ENCODE measurements at regions not wholly inside any gene's neighbourhood (a gene's known extent, or its start where the extent isn't known, plus 50 kb on each side); places are given as distances from the start of the nearest gene placed in this dataset.

DNA sequence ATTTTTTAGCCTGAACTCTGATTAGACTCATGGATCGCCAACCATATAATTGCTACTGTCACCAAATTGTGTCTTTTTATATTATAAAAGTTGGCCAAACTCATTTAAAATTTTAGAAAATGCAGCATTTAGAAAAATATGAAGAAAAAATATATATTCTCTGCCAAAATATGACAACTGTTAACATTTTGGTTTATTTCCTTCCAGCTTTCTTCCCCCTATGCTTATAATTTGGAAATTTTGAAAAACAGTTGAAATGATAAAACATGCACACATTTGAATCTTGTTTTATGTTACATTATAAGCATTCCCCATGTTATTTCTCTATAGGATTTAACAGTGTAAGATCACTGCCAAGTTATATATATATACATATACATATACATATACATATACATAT, 1112.8 kb downstream of the TUSC7 start:
- DNase-seq (ENCODE audit: low read depth) = no peak

DNA sequence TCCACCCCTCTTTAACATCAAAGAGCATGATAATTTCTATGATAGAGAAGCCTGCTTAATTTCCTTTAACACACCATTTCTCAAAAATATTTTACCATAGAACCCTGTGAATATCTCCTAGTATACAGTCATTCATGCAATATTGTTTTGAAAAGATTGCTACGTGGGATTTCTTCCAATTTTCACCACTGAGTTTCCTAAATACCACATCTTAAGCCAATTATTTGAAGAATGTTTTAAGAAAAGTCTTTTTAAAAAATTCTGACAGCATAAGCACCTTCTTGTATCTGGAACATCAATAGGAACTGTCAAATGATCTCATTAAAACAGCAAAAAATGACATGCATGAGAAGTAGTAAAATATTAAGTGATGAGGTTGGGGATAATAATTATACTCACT, 1126.7 kb downstream of the TUSC7 start:
- TF ChIP-seq, protein P1, sequence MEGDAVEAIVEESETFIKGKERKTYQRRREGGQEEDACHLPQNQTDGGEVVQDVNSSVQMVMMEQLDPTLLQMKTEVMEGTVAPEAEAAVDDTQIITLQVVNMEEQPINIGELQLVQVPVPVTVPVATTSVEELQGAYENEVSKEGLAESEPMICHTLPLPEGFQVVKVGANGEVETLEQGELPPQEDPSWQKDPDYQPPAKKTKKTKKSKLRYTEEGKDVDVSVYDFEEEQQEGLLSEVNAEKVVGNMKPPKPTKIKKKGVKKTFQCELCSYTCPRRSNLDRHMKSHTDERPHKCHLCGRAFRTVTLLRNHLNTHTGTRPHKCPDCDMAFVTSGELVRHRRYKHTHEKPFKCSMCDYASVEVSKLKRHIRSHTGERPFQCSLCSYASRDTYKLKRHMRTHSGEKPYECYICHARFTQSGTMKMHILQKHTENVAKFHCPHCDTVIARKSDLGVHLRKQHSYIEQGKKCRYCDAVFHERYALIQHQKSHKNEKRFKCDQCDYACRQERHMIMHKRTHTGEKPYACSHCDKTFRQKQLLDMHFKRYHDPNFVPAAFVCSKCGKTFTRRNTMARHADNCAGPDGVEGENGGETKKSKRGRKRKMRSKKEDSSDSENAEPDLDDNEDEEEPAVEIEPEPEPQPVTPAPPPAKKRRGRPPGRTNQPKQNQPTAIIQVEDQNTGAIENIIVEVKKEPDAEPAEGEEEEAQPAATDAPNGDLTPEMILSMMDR (conservative IDR thresholded peaks at IDR 0.05; ENCODE audit: low read depth, low read length) = no peak
- no peak overlapping the region for H3K4me3 ChIP-seq (ENCODE audit: low read depth, low read length)
- DNase-seq (ENCODE audit: low read depth) = no peak

More for the DNA sequence above, 1112.8 kb downstream of the TUSC7 start:
- TF ChIP-seq, protein P1 (conservative IDR thresholded peaks at IDR 0.05; ENCODE audit: low read depth, low read length) = no peak
- no peak overlapping the region for H3K4me3 ChIP-seq (ENCODE audit: low read depth, low read length)

DNA sequence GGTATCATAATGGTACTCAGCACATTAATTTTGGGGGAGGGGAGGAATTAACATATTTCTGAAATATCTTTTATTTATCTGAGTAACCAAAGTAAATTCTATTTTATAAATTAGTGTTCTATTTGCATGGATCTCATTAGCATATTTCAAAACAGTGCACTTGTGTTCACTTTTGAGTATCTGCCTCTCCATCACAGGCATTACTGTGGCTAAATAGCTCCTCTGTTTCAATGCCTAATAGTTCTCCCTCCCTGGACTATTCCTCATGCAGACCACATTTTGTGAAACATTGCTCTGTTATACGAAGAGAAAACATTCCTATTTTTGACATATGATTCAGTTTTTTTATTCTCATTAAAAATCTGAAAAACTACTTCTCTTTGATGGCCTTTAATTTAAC, 1127.8 kb downstream of the TUSC7 start:
- TF ChIP-seq, protein P1 (conservative IDR thresholded peaks at IDR 0.05; ENCODE audit: low read depth, low read length) = no peak
- no peak for DNase-seq (ENCODE audit: low read depth)
- H3K4me3 ChIP-seq (ENCODE audit: low read depth, low read length) = no peak overlapping the region

DNA sequence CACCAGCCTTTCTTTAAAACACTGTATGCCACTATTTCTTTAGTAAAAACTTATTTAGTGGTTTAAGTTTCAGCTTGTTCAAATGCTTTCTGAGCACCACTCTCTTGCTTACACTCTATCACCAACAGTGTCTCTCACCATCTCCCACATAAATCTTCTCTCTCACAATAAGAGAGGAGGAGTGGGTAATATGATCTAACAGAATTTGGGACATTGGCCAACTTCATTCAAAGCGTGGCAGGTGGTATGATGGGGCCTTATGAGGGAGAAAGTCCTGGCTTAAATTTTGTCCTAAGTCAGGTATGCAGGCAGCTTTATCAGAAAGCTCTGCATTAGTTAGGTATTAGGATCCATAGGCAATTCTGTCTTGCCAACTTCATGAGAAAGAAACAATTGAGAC, 1132.5 kb downstream of the TUSC7 start:
- DNase-seq (ENCODE audit: low read depth) = no peak
- H3K4me3 ChIP-seq (ENCODE audit: low read depth, low read length) = no peak overlapping the region
- TF ChIP-seq, protein P1 (conservative IDR thresholded peaks at IDR 0.05; ENCODE audit: low read depth, low read length) = no peak

DNA sequence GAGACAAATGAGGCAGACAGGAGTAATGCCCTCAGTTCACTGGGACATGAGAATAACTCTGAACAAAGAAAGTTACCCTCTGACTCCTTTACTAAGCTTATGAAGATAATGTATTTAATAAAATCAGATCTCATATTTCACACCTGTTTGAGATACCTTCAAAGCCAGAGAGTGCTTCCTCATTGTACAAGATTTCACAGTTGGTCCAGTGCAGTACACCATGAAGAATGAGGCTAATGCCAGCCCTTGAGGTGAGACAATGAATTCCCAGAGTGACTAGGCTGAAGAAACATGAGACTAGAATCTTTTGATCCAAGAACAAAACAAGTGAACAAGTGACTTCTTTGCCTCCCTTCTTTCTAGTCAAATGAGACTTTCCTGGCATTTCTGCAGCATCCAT, 1133.8 kb downstream of the TUSC7 start:
- H3K4me3 ChIP-seq (ENCODE audit: low read depth, low read length) = no peak overlapping the region
- TF ChIP-seq, protein P1 (conservative IDR thresholded peaks at IDR 0.05; ENCODE audit: low read depth, low read length) = no peak
- DNase-seq (ENCODE audit: low read depth) = no peak

DNA sequence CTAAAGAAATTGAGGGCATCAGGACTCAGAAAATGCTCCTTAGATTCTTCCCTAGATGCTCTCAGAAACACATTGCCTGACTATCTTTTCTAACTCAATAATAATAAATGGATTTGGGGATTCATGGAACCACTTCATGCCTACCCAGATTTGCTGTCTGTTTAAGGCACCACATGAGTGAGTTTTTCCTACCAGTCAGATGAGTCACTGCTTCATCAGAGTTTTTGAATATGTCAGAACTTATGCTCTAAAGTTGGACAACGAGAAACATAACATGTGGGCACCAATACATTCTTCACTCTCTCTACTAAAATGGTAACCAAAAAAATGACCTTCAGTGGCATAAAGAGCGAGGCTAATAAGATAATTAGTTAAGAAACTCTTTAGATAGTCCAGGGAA, 1135.1 kb downstream of the TUSC7 start:
- TF ChIP-seq, protein P1 (conservative IDR thresholded peaks at IDR 0.05; ENCODE audit: low read depth, low read length) = no peak
- DNase-seq (ENCODE audit: low read depth) = no peak

DNA sequence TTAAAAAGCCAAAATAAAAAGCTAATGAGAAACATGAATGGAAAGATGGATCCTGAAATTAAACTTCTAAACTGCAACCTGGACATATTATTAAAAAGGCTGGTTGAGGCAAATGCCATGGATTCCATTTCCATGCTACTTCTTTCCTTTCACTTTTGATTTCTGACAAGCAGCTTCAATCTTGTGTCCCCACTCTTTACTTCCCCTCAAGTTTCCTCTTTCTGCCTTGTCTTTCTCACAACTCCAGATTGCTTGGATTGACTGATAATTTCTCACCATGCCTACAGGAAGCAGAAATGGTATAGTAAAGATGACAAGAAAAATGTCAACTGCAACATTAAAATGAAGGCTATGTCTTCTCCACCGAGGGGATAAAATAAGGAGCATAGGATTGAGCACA, 1136.7 kb downstream of the TUSC7 start:
- no peak for DNase-seq (ENCODE audit: low read depth)
- TF ChIP-seq, protein P1 (conservative IDR thresholded peaks at IDR 0.05; ENCODE audit: low read depth, low read length) = no peak
- H3K4me3 ChIP-seq (ENCODE audit: low read depth, low read length) = no peak overlapping the region

More for the DNA sequence above, 1135.1 kb downstream of the TUSC7 start:
- no peak overlapping the region for H3K4me3 ChIP-seq (ENCODE audit: low read depth, low read length)

Measured in epithelial cell of proximal tubule (primary cell).